Dendritic cell treated with granulocyte-macrophage colony-stimulating factor and Interleukin-4, amounts not matched to agents 40 ng/mL and 50 ng/mL, for 4 days (primary cell): ENCODE measurements at regions not wholly inside any gene's neighbourhood (a gene's known extent, or its start where the extent isn't known, plus 50 kb on each side); places are given as distances from the start of the nearest gene placed in this dataset.
A peak's percentile ranks its signal among the peaks of the same experiment; 100 is the strongest.

Source experiments
- H3K27ac Mint-ChIP-seq: one replicate; pipeline ENCODE4 v1.8.0; 2022; ENCODE audit warnings: mild to moderate bottlenecking, mixed read lengths
- H3K27me3 Mint-ChIP-seq: one replicate; pipeline ENCODE4 v1.8.0; 2022; ENCODE audit warnings: mild to moderate bottlenecking, mixed read lengths
- H3K36me3 Mint-ChIP-seq: one replicate; pipeline ENCODE4 v1.8.0; 2022; ENCODE audit warnings: low read depth, mixed read lengths
- H3K4me1 Mint-ChIP-seq: one replicate; pipeline ENCODE4 v1.8.0; 2022; ENCODE audit warnings: low read depth, mixed read lengths
- H3K4me3 Mint-ChIP-seq: one replicate; pipeline ENCODE4 v1.8.0; 2022; ENCODE audit warnings: mild to moderate bottlenecking, moderate library complexity, mixed read lengths
- H3K9me3 Mint-ChIP-seq: one replicate; pipeline ENCODE4 v1.8.0; 2022; ENCODE audit warnings: mixed read lengths
- intact Hi-C: fragments of 100-400 bp; cut with micrococcal nuclease; formaldehyde crosslinking; loops from one replicate; pipeline ENCODE4 v1.15.0; 2022

DNA sequence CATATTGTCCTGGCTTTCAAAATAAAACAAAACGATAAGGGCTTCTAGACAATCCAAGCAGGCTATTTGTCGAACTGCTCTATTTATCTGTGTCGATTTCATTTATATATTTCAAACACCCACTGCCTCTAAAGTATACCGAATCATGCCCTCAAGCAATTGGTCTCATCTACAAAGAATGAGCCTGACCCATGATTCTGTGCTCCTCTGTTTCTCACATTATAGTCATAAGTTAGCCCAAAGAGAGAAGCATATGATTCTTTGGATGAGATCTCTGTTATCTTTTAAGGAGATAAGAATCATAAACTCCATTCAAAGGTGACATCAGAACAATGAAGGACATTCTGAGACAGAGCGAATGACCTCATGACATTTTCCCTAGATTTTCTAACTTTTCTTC, 191.1 kb downstream of the MAP2K6 start:
- Mint-ChIP-seq H3K27ac (no peak overlapping the region), H3K27me3 (no peaks in the 10 kb centered on the region), H3K9me3 (peaks cover 2% of the 10 kb centered on the region), H3K36me3 (no peaks in the 10 kb centered on the region), H3K4me1 (peaks cover 19% of the 10 kb centered on the region), H3K4me3 (no peak overlapping the region)
- intact Hi-C loops = loop anchor here (5.0 kb wide), 2 partner anchors 537 to 947 kb away; no protein-coding TSS in a partner anchor

GRCh38 chr17:69606142-69606800, 191.8 kb downstream of the MAP2K6 start:
- no peak overlapping the region for H3K4me3 Mint-ChIP-seq
- H3K9me3 Mint-ChIP-seq = peaks cover 9% of the 10 kb centered on the region
- intact Hi-C loops = loop anchor here (5.0 kb wide), 2 partner anchors 536 to 946 kb away; no protein-coding TSS in a partner anchor
- no peaks in the 10 kb centered on the region for H3K36me3 Mint-ChIP-seq
- no peaks in the 10 kb centered on the region for H3K27me3 Mint-ChIP-seq
- peaks cover 19% of the 10 kb centered on the region for H3K4me1 Mint-ChIP-seq
- no peak overlapping the region for H3K27ac Mint-ChIP-seq

DNA sequence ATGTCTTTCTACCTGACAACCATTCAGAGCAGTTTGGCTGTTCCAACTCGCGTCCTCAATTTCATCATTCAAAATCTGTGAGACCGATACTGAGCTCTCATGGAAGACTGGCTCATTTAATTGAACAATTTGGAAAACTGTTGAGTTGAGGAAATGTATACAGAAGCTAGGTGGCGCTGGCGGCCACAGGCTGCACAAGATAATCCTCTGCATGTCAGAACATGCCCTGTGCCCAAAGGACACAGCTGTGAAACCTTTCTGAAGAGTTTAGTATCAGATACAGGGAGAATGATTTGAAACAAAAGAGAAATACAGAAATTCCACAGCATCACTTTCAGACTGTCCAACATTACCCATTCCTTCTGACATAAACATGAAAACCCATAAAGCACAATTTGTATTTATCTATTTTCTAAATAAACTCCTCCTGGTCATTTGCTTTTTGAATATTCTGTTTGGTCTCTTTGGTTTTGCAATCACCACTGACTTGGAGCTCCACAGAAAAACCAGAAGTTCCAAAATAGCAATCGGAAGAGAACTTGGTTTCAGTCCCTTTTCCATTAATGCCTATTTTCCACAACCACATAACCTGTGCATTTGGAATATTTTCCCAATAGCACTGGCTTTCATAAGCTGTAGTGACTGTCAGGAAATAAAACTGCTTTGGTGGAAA, 192.8 kb downstream of the MAP2K6 start:
- Mint-ChIP-seq H3K27ac (peak overlapping the region; percentile 43), H3K27me3 (no peaks in the 10 kb centered on the region), H3K4me1 (peaks cover 19% of the 10 kb centered on the region), H3K36me3 (no peaks in the 10 kb centered on the region), H3K9me3 (peaks cover 11% of the 10 kb centered on the region), H3K4me3 (peak overlapping the region; percentile 9)
- intact Hi-C loops = loop anchor here (5.0 kb wide), 2 partner anchors 535 to 945 kb away; no protein-coding TSS in a partner anchor

- Mint-ChIP-seq H3K27me3 (no peaks in the 10 kb centered on the region), H3K4me3 (no peak overlapping the region), H3K4me1 (peaks cover 19% of the 10 kb centered on the region), H3K9me3 (peaks cover 11% of the 10 kb centered on the region), H3K27ac (no peak overlapping the region), H3K36me3 (no peaks in the 10 kb centered on the region)
- intact Hi-C loops = loop anchor here (5.0 kb wide), 2 partner anchors 534 to 944 kb away; no protein-coding TSS in a partner anchor
Observed at GRCh38 chr17:69608141-69608540, 193.6 kb downstream of the MAP2K6 start.

DNA sequence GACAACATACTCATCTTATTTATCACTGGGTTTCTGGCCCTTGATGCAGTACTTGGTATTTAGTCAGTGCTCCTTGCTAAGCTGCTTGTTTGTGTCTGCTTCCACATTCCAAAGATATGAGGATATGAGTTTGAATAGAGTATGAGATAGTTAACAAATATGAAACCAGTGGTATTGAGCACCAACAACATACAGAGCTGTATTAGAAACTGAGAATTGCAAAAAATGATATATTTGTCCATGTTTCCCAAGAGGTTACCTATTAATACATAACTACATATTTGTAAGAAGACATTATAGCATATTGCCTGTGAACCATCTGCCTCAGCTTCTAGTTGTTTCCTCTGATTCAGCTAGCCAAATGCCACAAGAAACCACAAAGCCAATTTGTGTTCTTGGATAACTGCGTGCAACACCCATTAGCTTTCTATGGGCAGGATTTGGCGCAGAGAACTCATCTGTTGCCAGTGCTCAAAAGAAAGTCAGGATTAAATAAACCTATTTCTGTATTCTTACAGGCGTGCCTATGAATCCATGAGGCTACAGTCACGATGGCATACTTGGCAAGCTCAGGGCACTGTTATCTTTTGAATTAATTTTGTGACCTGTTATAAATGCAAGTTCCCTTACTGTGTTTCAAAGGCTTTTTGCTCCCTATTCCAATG, 194.4 kb downstream of the MAP2K6 start:
- no peaks in the 10 kb centered on the region for H3K36me3 Mint-ChIP-seq
- intact Hi-C loops = loop anchor here (5.0 kb wide), 2 partner anchors 533 to 943 kb away; no protein-coding TSS in a partner anchor
- peaks cover 11% of the 10 kb centered on the region for H3K9me3 Mint-ChIP-seq
- peaks cover 19% of the 10 kb centered on the region for H3K4me1 Mint-ChIP-seq
- no peak overlapping the region for H3K27ac Mint-ChIP-seq
- no peaks in the 10 kb centered on the region for H3K27me3 Mint-ChIP-seq
- H3K4me3 Mint-ChIP-seq = no peak overlapping the region

DNA sequence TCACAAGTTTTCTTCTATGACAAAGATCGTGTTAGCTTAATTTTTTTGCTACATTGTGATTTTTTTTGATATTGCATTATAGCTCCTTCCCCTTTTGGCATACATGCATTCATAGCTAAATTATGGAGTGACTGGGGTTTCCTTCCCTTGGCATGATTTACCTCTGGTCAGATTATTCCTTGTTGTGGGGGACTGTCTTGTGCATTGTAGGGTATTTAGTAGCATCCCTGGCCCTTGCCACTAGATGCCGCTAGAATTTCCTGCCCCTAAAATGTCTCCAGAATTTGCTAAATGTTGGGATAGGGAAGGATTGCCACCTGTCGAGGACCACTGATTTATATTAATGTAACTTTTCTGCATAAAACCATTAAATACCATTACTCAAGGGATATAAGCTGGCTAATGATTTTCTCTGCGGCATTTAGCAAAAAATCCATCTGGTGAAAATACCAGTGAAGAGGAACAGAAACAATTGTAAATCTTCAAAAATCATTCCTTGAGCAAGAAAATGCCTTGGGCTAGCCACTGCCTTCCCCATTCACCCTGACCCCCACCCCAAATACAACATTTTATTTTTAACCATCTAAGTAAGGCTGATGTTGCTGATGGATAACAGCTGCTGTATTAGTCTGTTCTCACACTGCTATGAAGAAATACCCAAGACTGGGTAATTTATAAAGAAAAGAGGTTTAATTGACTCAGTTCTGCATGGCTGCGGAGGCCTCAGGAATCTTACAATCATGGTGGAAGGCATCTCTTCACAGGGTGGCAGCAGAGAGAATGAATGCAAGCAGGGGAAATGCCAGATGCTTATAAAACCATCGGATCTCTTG, 195.2 kb downstream of the MAP2K6 start:
- Mint-ChIP-seq H3K36me3 (no peaks in the 10 kb centered on the region), H3K4me1 (peaks cover 19% of the 10 kb centered on the region), H3K27me3 (no peaks in the 10 kb centered on the region), H3K27ac (no peak overlapping the region), H3K4me3 (no peak overlapping the region), H3K9me3 (peaks cover 11% of the 10 kb centered on the region)
- intact Hi-C loops = loop anchor here (5.0 kb wide), 2 partner anchors 533 to 943 kb away; no protein-coding TSS in a partner anchor

GRCh38 chr17:69620363-69620762, 205.9 kb downstream of the MAP2K6 start:
- H3K27me3 Mint-ChIP-seq = no peaks in the 10 kb centered on the region
- no peaks in the 10 kb centered on the region for H3K36me3 Mint-ChIP-seq
- H3K4me3 Mint-ChIP-seq = no peak overlapping the region
- intact Hi-C loops = no loop called here
- no peak overlapping the region for H3K27ac Mint-ChIP-seq
- H3K9me3 Mint-ChIP-seq = peaks cover 27% of the 10 kb centered on the region
- no peaks in the 10 kb centered on the region for H3K4me1 Mint-ChIP-seq

- H3K4me1 Mint-ChIP-seq = no peaks in the 10 kb centered on the region
- H3K27ac Mint-ChIP-seq = no peak overlapping the region
- H3K36me3 Mint-ChIP-seq = no peaks in the 10 kb centered on the region
- H3K4me3 Mint-ChIP-seq = no peak overlapping the region
- peaks cover 8% of the 10 kb centered on the region for H3K9me3 Mint-ChIP-seq
- H3K27me3 Mint-ChIP-seq = no peaks in the 10 kb centered on the region
- intact Hi-C loops = no loop called here
Observed at GRCh38 chr17:69625474-69625873, 211.0 kb downstream of the MAP2K6 start.

DNA sequence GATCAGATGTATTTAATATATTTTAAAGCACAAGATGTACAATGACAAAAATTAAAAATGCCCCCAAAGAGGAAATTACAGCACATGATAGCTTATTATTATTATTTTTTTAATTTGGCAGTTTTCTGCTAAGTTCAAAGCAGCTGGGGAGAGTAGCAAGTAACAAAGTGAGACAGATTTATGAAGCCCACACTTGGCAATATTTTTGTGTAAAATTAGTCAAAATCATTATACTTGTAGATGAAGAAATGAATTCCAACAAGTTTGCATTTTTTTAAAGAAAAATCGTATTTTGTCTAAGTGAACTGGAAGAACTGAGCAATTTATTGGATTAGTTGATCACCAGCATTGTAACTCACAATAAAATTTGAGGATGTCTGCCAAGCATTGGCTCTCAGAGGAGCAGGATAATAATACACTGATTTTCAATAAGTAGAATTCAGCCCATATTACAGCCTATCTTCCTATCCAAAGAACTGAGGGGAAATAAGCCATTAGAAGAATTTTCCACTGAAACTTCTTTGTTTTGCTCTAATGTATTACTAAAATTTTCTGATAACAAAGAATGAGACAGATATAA, 215.6 kb downstream of the MAP2K6 start:
- Mint-ChIP-seq H3K4me3 (no peak overlapping the region), H3K9me3 (peaks cover 8% of the 10 kb centered on the region), H3K36me3 (no peaks in the 10 kb centered on the region), H3K27me3 (no peaks in the 10 kb centered on the region), H3K4me1 (no peaks in the 10 kb centered on the region), H3K27ac (no peak overlapping the region)
- intact Hi-C loops = no loop called here

GRCh38 chr17:69634844-69635243, 220.3 kb downstream of the MAP2K6 start:
- H3K27ac Mint-ChIP-seq = no peak overlapping the region

GRCh38 chr17:69637446-69638156, 223.1 kb downstream of the MAP2K6 start:
- Mint-ChIP-seq H3K27me3 (no peaks in the 10 kb centered on the region), H3K27ac (no peak overlapping the region), H3K4me3 (no peak overlapping the region), H3K36me3 (no peaks in the 10 kb centered on the region), H3K9me3 (peaks cover 8% of the 10 kb centered on the region), H3K4me1 (no peaks in the 10 kb centered on the region)
- intact Hi-C loops = no loop called here

More at GRCh38 chr17:69634844-69635243, 220.3 kb downstream of the MAP2K6 start:
- Mint-ChIP-seq H3K4me3 (no peak overlapping the region), H3K4me1 (no peaks in the 10 kb centered on the region), H3K27me3 (no peaks in the 10 kb centered on the region), H3K9me3 (peaks cover 8% of the 10 kb centered on the region), H3K36me3 (no peaks in the 10 kb centered on the region)
- intact Hi-C loops = no loop called here

- H3K36me3 Mint-ChIP-seq = no peaks in the 10 kb centered on the region
Observed at GRCh38 chr17:69639096-69639495, 224.6 kb downstream of the MAP2K6 start.

DNA sequence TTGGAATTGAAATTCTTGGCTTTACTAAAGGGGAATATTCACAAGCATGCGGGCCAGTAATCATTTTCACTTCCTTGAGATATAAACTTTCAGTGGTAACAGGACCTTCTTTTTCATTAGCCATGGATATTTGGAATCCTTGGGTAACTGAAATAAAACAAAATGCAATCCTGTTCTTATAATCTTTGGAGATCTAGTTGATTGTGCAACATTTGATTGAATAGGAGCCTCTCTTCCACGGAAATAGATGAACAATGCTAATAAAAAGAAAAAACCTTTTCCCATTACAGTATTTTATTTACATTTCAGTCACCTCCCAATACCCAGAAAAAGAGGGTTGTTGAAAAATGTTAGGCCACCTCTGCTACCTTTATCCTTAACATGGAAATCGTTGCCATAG, 225.6 kb downstream of the MAP2K6 start:
- H3K9me3 Mint-ChIP-seq = no peaks in the 10 kb centered on the region
- no peaks in the 10 kb centered on the region for H3K27me3 Mint-ChIP-seq
- intact Hi-C loops = no loop called here
- H3K27ac Mint-ChIP-seq = no peak overlapping the region
- H3K4me3 Mint-ChIP-seq = no peak overlapping the region
- no peaks in the 10 kb centered on the region for H3K4me1 Mint-ChIP-seq
- no peaks in the 10 kb centered on the region for H3K36me3 Mint-ChIP-seq

More at GRCh38 chr17:69639096-69639495, 224.6 kb downstream of the MAP2K6 start:
- H3K27ac Mint-ChIP-seq = no peak overlapping the region
- H3K4me3 Mint-ChIP-seq = no peak overlapping the region
- H3K27me3 Mint-ChIP-seq = no peaks in the 10 kb centered on the region
- no peaks in the 10 kb centered on the region for H3K4me1 Mint-ChIP-seq
- peaks cover 5% of the 10 kb centered on the region for H3K9me3 Mint-ChIP-seq
- intact Hi-C loops = no loop called here
